RPMI8226 (cell line): ENCODE measurements at regions not wholly inside any gene's neighbourhood (a gene's known extent, or its start where the extent isn't known, plus 50 kb on each side); places are given as distances from the start of the nearest gene placed in this dataset.
"Not testable (repeated sequence)": the region's sequence is repeated elsewhere in the genome, so short reads cannot be mapped to it uniquely, and the experiment has no call there.

Source experiments
- DNase-seq: peaks from one replicate; pipeline ENCODE4 v3.0.0-alpha.2; 2015

DNA sequence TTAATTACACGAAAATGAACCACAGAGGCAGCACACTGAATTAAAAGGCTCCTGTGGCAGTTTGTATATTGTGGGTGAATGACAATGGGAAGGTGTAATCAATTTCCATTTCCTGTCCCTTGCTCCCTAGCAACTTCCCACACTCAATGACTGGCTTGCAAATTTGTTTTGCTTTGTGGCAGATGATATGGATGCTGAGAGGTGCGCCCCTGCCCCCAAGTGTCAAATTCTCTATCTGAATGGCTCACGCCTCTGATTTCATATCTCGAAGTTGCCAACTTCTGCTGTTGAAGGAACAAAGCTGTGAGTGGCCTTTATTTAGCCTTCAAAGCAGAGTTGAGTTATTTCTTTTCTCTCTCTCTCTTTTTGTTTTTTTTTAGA is 86.0 kb downstream of the FOXD2 start:
- no peak for DNase-seq

DNA sequence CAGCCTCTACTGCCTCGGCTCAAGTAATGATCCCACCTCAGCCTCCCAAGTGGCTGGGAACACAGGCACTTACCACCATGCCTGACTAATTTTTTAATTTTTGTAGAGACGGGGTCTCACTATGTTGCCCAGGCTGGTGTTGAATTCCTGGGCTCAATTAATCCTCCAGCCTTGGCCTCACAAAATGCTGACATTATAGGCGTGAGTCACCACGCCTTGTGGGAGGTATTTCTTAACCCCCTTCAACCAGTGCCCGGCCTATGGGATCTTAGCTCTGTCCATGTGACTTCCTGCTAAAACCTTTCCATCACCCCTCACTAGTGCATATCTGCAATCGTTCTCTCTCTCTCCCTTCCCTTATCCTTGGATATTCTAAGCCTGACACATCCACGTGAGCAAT is 86.4 kb downstream of the FOXD2 start:
- DNase-seq: no peak

DNA sequence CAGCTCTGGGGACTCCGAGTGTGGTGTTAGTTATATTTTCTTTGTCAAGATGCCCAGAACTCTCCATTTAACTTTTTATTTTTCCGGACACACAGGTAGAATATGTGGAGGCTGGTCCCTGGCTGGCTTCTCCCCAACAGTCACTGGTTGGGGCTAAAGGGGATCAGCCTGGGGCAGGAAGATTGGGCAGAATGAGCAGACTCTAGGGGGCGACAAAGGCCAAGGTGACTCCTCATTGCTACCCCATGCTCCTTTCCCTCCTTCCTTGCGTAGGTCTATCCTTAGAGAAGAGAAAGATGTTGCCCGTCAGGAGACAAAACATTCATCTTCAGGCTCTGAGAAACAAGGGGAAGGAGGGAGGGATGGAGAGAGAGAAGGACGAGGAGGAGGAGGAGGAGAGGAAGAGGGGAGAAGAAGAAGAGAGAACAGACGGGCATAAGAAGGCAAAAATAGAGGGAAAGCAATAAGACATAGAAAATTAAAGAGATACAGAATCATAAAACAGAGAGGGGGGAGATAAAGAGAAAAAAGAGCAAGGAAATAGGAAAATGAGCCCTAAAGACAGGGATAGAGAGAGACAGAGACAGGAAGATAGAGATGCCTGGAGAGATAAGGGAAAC is 89.9 kb downstream of the FOXD2 start:
- DNase-seq: peak; percentile 35

DNA sequence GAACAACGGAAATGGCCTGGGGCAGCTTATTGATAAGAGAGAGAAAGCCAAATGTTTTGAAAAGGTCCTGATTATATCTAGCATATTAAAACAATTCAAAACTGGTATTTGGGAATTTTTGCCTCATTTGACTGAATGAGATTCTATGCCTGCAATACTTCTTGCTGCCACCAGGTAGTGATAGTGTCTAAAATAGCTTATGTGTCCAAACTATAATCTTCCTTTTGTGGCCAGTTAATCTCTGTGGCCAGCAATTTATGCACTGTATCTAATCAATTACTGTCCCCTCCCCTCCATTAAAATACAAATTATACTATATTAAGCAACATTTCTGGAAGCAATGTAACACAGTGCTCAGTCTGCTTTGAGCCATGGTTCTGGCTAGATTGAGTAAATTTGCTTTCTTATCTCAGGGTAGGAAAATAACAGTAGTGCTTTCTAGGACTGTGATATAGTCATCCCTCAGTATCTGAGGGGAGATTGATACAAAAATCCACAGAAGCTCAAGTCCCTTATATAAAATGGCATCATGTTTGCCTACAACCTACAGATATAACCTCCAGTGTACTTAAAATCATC is 91.8 kb downstream of the FOXD2 start:
- DNase-seq: no peak

DNA sequence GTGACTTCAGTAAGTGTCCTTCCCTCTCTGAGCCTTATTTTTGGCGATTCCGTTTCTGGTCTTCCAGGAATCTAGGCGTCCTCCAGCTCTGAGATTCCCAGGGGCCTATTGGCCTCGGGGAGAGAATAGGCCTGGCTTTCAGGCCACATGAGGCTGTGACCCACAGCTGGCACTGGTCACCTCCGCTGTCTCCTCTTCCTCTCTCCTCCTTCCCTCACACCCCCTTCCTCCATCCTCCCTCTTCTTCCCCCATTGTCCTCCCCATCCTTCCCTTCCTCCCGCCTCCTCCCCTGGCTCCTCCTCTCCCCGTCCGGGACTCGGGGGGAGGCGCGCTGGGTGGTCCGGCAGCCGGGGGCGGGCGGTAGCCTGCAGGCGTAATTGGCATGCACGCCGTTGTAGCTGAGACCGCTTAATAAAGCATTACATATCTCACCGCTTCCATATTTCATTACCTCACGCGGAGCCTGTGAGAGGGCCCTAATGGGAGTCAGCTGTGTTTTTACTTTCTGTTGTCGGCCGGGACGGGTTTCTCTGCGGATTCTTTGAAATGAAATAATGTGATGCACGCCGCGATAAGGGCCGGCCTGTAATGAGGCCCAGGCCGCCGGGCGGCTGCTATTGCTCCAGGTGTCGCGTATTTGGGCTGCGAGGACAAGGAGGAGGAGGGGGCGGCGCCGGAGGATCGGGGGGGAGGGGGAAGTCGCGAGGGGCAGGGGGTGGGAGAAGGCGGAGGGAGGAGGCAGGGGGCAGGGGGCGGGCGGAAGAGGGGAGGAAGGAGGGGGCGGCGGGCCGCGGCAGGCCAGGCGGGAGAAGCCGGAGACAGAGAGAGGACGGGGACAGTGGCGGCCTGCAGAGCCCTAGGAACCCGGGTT is 95.3 kb downstream of the FOXD2 start:
- no peak for DNase-seq

DNA sequence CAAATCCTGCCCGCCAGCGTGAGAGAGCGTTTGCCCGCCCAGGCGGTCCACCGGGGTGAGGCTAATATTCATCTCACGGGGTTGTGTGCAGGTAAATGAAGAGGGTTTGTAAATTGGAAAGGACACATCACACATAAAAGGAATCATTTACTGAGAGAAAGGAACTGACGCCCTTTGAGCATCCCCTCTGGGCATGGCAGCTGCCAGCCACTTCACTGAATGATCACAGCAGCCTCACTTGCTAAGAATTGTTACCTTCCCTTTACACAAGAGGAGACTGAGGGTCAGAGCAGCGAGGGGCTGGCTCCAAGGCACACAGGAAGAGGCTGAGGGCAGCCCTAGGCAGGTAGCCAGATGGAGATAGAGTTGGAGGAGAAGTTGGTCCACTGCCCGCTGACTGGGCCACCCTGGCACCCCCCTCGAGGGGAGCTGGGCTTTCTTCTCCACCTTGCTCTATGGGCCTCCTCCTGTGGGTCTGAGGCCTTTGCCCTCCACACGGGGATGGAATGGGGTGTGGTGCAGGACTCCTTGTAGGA is 96.0 kb downstream of the FOXD2 start:
- no peak for DNase-seq

DNA sequence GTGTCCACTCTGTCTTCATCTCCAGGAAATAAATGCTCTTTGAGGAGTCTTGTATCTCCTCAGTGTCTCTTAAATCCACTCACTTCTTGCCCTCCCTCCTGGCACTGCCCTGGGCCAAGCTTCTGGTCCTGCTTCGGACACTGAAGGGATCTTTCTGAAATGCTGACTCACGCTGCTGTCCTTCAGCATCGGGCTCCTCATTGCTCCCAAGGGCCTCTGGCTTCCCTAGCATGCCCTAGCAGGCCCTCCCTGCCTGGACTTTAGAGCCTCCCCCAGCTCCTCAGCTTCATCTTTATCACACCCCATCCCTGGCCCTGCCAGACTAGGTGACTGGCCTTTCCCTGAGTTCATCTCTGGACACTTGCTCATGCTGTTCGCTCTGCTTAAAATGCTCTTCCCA is 96.6 kb downstream of the FOXD2 start:
- DNase-seq: no peak

DNA sequence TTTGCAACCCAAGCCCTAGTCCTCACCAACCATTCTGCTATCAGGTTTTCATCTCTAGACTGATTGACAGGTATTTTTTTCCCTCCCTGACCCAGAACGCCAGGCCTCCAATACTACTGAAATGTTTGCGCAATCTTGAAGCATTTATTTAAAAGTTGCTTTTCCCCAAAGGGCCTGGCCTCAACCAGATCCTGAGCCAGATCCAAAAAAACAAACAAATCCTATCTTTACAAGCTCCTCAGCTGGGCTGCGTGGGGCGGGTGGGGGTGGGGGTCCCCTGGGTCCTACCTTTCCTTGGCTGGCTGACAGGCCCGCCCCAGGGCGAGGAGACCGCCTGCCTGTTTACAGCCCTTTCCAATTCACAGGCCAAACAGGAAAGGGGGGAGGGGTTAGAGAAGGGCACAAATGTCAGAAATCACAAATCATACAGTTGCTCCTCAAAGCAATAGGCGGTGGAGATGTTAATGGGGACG is 98.8 kb downstream of the FOXD2 start:
- DNase-seq: no peak

DNA sequence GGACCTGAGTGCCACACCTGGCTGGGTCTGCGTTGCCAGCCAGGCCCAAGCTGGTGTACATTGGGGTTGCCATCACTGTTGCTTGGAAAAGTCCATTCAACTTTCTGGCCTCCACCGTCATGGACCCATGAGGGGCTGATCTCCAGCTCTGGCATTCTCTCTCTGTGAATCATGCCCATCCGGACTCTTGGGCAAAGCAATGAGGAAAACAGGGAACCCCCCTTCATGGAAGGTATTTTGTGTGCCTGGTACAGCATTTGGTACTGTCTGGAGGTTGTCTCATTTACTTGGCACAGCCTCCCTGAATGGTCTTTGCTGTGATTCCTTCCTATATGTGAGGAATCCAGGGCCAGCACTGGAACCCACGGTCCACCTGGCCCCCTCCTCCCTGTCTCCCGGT is 99.4 kb downstream of the FOXD2 start:
- DNase-seq: no peak

DNA sequence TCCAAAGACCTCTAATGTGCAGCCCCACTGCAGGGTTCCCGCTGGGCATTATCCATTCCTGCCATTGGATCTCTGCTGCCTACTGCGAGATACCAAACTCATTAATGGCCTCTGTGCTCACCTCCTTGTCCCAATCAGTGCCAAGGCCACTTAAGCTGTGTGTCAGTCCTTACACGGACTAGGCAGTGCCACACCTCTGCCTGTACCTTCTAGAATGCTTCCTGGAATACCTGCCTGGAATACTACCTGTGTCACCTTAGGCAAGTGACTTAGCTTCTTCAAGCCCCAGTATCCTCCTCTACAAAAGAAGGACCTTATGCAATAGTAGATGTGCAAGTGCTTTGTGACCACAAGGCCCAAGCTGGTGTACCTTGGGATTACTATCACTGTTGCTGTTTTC is 100.1 kb downstream of the FOXD2 start:
- DNase-seq: no peak

DNA sequence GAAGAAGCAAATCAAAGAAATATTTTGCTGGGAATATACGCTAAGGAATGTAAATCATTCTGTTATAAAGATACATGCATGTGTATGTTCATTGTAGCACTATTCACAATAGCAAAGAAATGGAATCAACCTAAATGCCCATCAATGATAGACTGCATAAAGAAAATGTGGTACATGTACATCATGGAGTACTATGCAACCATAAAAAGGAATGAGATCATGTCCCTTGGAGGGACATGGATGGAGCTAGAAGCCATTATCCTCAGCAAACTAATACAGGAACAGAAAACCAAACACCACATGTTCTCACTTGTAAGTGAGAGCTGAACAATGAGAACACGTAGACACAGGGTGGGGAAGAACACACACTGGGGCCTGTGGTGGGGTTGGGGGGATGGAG is 100.7 kb downstream of the FOXD2 start:
- not testable (repeated sequence) for DNase-seq

DNA sequence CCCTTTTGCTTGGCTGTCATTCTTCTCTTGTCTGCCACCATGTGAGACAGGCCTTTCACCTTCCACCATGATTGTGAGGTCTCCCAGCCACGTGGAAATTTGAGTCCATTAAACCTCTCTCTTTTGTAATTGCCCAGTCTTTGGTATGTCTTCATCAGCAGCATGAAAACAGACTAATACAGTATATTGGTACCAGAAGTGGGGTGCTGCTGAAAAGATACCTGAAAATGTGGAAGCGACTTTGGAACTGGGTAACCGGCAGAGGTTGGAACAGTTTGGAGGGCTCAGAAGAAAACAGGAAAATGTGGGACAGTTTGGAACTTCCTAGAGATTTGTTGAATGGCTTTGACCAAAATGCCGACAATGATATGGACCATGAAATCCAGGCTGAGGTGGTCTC is 103.9 kb downstream of the FOXD2 start:
- DNase-seq: not testable (repeated sequence)

DNA sequence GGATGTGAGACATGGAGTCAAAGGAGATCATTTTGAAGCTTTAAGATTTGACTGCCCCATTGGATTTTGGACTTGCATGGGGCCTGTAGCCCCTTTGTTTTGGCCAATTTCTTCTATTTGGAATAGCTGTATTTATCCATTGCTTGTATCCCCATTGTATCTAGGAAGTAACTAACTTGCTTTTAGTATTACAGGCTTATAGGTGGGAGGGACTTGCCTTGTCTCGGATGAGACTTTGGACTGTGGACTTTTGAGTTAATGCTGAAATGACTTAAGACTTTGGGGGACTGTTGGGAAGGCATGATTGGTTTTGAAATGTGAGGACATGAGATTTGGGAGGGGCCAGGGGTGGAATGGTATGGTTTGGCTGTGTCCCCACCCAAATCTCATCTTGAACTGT is 105.2 kb downstream of the FOXD2 start:
- not testable (repeated sequence) for DNase-seq

DNA sequence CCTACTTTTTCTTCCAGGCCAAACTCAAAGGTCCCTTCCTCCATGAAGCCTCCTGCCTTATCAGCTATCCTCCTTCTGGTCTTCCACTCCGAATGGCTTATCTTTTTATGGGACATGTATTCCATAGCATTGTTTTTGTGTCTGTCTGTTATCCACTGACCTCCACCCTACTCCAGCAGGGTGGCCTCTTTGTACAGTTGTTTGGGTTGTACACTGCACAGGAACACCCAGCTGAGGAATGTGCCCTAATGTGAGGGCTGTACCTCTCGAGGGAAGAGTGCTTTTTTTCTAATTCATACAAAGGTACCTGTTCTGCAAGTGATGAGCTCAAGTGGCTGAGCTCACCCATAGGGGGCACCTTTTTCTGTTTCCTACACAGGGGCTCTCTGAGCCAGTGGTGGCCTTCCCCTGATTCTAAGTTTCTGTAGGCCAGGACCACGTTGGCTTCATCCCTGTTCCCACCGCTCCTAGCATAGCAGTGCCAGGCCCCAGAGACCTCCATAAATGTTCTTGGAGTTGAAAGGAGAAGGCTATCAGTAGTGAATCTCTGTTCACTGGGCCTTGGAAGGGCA is 108.2 kb downstream of the FOXD2 start:
- no peak for DNase-seq

DNA sequence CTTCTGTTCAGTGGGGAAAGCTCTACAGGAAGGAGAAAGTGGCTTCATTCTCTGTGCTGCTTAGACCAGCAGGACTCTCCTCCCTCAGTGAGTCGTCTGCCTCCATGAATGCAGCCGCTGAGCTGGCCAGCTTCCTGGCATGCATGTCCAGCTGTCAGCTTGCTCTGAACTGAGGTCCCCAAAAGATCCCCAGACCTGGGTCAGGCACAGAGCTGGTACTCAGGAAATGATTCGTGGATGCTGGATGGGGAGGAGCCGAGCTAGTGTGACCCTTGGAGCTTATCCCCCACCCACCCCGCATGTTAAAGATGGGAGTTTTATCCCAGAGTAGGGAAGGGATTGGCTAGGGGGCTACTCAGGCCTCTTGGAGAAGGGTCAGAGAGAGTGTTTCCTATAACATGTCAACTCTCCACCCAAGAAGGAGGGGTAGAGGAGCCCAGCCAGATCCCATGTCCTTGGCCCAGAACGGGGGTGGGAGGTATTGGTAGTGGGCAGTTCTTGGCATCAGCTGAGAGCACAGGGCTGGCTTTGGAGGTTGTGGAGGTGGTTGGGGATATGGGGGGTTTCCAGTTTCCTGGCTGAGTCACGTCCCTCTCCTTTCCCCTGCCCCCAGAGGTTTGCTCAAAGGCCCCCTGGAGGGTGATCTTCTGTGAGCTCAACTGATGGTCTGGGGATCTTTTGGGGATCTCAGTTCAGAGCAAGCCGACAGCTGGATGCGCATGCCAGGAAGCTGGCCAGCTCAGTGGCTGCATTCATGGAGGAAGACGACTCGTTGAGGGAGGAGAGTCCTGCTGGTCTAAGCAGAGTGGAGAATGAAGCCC is 110.1 kb downstream of the FOXD2 start:
- DNase-seq: no peak

DNA sequence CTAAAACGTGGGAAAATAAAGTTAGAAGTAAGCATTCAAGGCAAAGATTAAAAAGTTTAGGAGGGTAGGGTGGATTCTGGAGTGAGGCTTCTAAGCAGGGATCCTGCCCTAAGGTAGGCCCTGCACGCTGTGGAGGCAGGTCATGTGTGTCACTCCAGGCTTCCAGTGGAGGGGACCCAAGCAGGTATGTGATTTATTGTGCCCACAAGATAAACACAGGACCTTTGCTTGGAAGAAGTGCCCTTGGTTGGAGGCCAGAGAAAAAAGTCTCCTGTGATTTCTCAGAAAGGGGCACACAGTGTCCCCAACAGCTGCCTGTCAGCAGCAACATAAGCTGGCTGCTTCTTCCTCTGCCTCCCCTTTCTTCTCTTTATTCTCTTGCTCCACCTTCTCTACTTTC is 110.8 kb downstream of the FOXD2 start:
- DNase-seq: no peak

DNA sequence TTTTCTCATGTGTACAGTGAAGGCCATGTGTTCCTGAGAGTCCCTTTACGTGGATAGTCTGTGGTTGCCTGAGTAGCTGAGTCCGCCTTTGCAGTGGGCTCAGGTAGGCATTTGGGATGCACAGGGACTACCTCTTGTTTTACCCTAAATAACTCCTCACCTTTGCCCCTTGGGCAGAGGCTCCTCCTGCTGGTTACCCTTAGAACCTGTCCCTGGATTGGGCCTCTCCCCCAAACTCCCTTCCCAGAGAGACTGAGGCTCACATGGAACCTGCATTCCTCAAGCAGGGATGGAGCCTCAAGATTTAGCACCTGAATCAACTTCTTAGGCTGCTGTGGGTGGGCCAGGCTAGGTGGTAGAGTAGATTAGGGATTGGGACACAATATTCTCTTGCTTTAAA is 111.7 kb downstream of the FOXD2 start:
- no peak for DNase-seq

DNA sequence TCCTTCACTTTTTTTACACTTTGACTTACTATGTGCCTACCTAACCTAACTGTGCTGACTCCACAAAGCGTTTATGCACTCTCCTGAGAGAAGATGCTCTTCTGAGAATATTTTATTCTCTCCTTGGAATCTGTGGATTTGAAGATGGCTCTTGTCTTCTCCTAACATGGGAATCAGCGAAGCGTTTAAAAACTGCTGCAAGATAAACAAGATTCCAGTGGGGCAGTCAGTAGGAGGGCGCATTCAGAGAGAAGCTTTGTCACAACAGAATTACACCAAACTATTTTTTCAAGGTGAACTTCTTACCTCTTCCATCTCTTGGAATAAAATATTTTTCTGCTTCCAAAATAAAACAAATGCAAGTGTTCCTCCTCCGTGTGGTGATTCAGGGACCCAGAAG is 113.1 kb downstream of the FOXD2 start:
- no peak for DNase-seq

DNA sequence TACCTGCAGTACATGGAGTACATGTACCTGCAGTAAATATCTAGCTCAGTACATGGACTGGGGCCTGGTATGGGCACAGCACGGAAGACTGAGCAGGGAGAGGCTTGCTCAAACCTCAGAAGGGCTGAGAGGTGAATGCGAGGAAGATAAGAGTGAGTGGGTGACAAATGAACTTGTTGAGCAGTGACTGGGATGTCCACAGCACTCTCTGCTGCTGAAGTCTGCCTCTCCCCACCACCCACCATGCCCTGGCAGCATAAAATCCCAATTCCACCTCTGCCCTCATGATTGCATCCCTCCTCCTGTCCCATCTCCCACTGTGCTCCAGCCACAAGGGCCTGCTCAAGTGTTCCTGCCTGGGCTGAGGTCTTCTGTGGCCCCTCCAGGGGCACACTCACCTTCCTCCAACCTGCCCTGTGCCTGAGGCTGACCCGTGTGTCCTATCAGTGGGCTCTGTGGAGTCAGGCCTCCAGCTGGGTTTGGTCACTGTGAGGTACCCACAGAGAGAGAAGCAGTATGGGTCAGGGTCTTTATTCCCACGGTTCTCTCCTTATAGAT is 114.2 kb downstream of the FOXD2 start:
- DNase-seq: no peak

DNA sequence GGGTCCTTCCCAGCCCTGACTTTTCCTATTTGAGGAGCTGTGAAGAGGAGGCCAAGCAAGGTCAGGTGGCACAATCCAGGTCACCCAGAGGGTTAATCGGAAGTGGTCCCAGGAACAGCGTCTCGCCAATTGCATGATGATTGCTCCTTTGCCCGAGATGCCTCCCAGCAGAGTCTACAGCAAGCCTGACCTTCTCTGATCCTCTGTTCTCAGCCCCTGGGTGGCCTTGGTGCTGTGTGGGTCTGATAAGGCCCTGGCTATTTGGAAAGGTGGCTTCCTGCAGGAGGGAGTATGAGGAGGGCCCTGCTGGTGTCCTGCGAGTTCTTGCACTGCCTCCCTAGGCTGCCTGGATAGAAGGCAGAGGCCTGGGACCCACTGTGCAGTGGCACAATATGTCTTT is 116.2 kb downstream of the FOXD2 start:
- no peak for DNase-seq

DNA sequence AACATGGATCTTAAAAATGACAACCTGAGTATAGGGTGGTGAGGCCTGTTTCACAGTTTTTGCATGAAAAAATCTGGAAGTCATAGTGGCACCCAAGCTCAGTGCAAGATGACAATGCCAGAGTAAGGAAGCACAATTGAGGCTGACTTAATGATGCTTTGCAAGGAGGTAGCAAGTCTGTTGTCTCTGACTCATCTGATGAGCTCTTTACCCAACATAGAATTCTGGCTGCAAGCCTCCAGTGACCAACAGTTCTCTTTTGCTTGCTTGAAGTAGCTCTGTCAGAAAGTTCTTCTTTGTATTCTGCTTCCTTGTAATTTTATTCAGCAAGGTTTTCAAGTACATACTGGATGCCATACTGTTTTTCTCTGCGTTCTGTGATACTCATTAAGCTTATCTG is 117.1 kb downstream of the FOXD2 start:
- no peak for DNase-seq

DNA sequence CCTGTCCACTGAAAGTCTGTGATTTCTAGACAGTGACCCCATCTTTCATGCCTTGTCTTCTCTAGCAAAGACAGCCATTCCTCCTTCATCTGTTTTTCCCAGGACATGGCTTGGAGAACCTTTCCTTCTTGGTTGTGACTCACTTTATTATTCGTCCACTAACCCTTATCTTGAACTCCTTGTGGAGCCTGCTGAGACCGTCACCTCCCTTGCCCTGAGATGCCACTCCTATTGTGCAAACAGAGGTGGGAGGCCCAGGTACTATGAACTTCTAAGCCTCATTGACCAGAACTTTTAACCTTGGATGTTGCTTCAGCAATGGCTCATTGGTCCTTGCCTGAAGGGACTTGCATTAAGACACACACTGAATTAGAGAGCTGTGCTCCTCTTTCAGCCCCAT is 117.5 kb downstream of the FOXD2 start:
- DNase-seq: no peak
